NCI-H1092 (cell line): ENCODE measurements at regions not wholly inside any gene's neighbourhood (a gene's known extent, or its start where the extent isn't known, plus 50 kb on each side); places are given as distances from the start of the nearest gene placed in this dataset.

Experiments
- DNase-seq: peaks from one replicate; lab custom pipeline; 2025; lab: John Stamatoyannopoulos, UW

DNA sequence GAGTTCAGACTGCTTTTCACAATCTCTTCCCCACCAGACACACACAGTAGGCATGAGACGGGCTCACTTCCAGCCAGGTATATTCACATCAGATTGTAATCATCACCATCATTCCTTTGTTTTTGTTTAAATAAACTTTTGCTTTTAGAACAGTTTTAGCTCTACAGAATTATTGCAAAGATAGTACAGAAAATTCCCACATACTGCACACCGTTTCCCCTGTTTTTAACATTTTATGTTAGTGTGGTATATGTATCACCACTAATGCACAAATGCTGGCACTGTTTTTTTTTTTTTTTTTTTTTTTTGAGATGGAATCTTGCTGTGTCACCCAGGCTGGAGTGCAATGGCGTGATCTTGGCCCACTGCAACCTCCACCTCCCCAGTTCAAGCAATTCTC, 83.3 kb upstream of the ANO1 start:
- DNase-seq = no peak

DNA sequence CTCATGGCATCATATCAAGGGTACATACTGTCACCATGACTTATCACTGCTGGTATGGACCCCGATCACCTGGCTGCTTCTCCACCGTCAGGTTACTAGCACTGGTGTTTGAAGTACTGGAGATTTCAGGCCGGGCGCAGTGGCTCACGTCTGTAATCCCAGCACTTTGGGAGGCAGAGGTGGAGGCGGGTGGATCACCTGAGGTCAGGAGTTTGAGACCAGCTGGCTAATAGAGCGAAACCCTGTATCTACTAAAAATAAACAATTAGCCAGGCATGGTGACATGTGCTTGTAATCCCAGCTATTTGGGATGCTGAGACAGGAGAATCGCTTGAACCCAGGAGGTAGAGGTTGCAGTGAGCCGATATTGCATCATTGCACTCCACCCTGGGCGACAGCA, 82.4 kb upstream of the ANO1 start:
- no peak for DNase-seq

DNA sequence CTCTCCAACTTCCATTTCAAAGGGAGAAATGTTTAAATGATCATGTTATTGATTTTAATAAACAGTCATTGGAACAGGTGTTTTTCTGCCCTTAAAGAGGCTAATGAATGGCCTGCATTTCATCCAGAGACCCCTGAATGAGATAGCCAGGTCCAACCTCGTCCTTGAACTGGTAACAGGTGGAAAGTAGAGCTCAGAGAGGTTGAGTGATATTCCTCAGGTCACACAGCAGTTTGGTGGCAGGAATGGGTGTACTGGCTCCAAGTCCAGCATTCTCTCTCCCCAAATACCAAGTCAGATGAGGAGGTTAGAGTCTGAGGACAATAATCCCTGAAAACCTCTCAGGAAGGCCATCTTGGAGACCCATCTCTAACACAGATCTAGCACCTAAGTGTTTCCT, 81.7 kb upstream of the ANO1 start:
- DNase-seq = no peak

DNA sequence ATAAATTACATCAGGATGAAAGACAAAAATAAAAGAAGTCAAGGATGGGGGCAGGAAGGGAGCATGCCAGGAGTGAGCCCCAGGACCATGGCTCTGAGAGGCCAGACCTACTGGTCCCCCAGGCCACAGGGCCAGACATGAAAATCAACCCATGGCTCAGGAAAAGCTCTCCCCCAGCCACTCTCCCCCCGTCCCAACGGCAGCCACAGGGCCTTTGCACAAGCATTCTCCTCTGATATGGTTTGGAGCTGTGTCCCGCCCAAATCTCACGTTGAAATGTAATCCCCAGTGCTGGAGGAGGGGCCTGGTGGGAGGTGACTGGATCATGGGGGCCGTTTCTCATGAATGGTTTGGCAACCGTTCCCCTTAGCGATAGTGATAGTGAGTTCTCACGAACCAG, 80.8 kb upstream of the ANO1 start:
- DNase-seq = no peak

DNA sequence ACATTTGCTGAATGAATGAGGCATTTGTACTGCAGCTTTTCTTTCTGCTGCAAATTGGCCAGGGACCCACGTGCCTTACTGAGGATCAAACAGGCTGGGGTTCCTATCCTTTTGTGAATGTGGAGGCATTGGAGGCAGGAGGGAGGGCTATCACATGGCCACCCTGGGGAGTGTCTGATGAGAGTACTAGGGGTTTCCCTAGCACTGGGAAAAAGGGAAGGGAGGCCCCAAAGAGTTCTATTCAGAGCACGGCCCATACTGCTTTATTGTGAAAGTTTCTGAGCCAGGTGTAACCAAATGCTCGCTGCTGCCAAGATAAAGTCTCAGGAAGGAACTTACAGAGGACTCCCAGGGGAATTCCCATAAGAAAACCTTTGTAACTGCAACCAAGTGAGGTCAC, 78.4 kb upstream of the ANO1 start:
- no peak for DNase-seq

GRCh38 chr11:70000228-70000627, 77.9 kb upstream of the ANO1 start:
- DNase-seq = no peak

- no peak for DNase-seq
Measured at GRCh38 chr11:70001246-70001645, 76.9 kb upstream of the ANO1 start.

- no peak for DNase-seq
Measured at GRCh38 chr11:70002433-70002832, 75.7 kb upstream of the ANO1 start.

GRCh38 chr11:70005107-70005818, 72.9 kb upstream of the ANO1 start:
- DNase-seq = no peak

DNA sequence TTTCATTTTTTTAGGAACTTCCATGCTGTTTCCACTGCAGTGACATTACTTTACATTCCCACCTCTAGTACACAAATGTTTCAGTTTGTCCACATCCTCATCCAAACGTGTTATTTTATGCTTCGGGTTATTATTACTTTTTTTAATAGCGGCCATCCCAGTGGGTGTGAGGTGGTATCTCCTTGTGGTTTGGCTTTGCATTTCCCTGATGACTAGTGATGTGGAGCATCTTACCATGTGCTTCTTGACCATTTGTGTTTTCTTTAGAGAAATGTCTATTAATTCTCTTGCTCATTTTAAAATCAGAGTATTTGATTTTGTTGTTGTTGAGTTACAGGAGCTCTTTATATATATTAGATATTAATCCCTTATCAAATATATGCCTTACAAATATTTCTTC, 70.3 kb upstream of the ANO1 start:
- DNase-seq = no peak

GRCh38 chr11:70010774-70011173, 67.3 kb upstream of the ANO1 start:
- DNase-seq = no peak

- DNase-seq = no peak
Measured at GRCh38 chr11:70012134-70012733, 65.9 kb upstream of the ANO1 start.

GRCh38 chr11:70014291-70014690, 63.8 kb upstream of the ANO1 start:
- DNase-seq = no peak

DNA sequence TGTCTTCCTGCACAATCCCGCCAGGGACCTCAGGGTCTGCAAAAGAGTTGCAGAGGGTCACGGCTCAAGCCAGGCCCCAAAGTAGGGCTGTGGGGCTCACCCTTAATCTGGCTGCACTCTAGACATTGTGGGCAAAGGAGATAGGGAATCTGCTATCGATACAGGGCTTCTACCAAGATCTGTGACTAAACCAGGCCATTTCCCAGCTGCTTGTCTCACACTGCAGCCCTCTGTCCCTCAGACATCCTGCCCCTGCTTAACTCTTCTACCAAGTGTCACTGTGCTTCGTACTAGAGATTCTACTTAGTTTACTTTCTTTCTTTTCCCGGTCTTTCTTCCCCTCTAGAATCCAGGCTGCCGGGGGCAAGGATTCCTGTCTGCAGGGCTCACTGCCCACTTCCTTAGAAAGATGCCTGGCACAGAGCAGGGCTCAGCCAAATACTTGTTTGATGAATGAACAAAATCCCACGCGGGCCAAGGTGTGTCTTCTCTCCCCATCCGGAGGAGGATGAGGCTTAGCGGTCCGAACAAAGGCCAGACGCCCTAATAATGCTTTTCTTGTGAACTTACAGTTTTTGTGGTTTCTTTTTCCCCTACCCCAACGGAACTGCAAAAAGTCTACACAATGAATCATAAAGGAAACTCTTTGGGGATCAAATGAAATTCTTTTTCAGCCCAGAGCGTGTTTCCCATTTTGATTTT, 61.3 kb upstream of the ANO1 start:
- DNase-seq = no peak

GRCh38 chr11:70018816-70019215, 59.3 kb upstream of the ANO1 start:
- no peak for DNase-seq

- DNase-seq = no peak
Measured at GRCh38 chr11:70019576-70020011, 58.5 kb upstream of the ANO1 start.

DNA sequence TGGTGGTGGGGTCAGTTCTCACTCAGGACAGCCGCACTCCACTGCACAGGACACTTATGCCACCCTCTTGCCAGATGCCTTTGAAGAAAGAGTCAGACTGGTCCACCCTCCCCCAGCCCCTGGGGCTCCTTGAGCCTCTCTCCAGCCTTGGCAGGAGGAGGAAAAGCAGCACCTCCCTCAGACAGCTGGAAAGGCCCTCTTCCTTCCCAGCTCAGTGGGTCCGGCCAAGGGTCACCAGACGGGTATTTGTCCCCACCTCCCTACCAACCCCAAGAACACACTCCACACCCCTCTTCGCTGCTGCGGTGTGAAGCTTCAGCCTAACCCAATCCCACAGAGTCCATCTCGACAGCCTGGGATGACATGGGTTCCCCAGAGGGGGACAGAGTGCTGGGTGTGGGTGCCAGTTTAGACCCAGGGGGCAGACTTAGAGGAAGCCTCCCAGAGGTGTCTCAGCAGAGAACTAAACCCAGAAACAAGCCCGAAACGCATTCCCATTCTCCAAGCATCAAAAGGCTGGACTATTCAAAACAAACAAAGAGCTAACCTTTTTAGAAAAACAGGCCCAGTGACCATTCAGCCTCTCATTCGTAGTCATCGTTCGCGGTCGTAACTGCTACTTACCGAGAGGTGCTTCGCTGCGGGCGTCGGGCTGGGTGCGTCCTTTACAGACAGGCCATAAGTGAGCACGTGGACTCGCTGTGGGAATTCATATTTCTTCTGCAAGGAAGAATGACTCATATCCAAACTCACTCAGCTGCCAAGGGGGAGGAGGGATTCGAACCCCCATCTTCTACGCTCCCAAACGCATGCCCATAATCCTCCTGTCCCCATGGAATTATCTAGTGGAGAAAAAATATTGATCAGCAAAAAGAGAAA, 57.5 kb upstream of the ANO1 start:
- no peak for DNase-seq

DNA sequence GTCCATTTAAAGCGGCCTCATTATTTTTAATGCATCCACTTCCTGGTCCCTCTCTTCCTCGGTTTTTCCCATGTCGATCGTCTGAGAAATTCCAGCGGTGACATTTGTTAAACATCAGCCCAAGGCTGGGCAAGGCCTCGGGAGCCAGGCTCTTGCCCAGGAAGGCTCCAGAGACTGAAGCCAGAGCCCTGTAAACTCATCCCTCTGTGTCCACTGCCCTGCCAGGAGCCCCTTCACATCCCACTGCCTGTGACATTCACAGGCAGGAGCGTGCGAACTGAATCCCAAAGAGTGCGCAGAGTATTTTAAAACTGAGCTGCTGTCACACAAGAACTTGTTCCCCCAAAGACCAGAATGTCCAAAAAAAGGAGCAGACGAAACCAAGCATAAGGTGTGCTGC, 56.5 kb upstream of the ANO1 start:
- no peak for DNase-seq

- DNase-seq = no peak
Measured at GRCh38 chr11:70024036-70024772, 53.9 kb upstream of the ANO1 start.

DNA sequence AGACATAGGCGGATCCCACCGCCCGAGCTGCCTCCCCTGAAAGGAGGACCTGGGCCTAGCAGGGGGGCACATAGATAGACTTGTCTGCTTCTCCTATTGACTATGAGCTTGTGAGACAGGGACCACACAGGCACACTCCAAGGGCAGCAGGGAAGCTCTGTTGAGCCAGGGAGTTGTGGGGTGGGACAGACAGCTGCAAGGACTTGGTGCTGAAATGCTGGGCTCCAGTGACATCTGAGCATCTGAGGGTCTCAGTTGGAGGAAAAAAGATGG, 53.4 kb upstream of the ANO1 start:
- no peak for DNase-seq

DNA sequence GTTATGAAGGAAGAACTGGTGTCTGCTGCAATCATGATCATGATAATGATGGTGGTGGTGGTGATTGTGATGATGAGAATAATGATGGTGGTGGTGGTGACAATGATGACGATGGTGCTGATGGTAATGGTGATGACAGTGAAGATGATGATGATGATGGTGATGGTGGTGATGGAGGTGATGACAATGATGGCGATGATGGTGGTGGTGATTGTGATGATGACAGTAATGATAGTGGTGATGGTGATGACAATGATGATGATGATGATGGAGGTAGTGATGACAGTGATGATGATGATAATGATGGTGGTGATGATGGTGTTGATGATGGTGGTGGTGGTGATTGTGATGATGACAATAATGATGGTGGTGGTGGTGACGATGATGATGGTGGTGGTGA, 52.8 kb upstream of the ANO1 start:
- DNase-seq = no peak

- no peak for DNase-seq
Measured at GRCh38 chr11:70026012-70026411, 52.1 kb upstream of the ANO1 start.
